WTC11 (cell line): ENCODE measurements at regions not wholly inside any gene's neighbourhood (a gene's known extent, or its start where the extent isn't known, plus 50 kb on each side); places are given as distances from the start of the nearest gene placed in this dataset.

Experiments used
- ATF2 ChIP-seq: sonication (generic); formaldehyde crosslinking; IDR thresholded peaks from 2 replicates; pipeline ENCODE4 v1.8.1; 2022; ENCODE audit warnings: low read depth, missing genetic modification reagents, borderline replicate concordance
- CREB1 ChIP-seq: sonication (generic); formaldehyde crosslinking; IDR thresholded peaks from 2 replicates; pipeline ENCODE4 v1.8.0; 2023; ENCODE audit warnings: mild to moderate bottlenecking, missing genetic modification reagents
- CTCF ChIP-seq: fragments of 200-600 bp; IDR thresholded peaks from 2 replicates; pipeline ENCODE4 v1.8.0; 2022; ENCODE audit warnings: antibody characterized with exemption
- ESRRA ChIP-seq: sonication (generic); formaldehyde crosslinking; IDR thresholded peaks from 2 replicates; pipeline ENCODE4 v1.8.1; 2022; ENCODE audit warnings: mild to moderate bottlenecking, missing genetic modification reagents, borderline replicate concordance
- HMGXB4 ChIP-seq: sonication (generic); formaldehyde crosslinking; IDR thresholded peaks from 2 replicates; pipeline ENCODE4 v1.8.1; 2023; ENCODE audit warnings: mild to moderate bottlenecking, moderate library complexity, missing genetic modification reagents
- PRDM15 ChIP-seq: sonication (generic); formaldehyde crosslinking; IDR thresholded peaks from 2 replicates; pipeline ENCODE4 v1.8.0; 2022; ENCODE audit warnings: missing genetic modification reagents
- SP1 ChIP-seq: sonication (generic); formaldehyde crosslinking; conservative IDR thresholded peaks from 2 replicates; pipeline ENCODE4 v1.8.1; 2022; ENCODE audit warnings: missing genetic modification reagents
- USF2 ChIP-seq: sonication (generic); formaldehyde crosslinking; IDR thresholded peaks from 2 replicates; pipeline ENCODE4 v1.8.1; 2023; ENCODE audit warnings: mild to moderate bottlenecking, missing genetic modification reagents, moderate library complexity
- ZNF512 ChIP-seq: sonication (generic); formaldehyde crosslinking; IDR thresholded peaks from 2 replicates; pipeline ENCODE4 v1.8.1; 2022; ENCODE audit warnings: missing genetic modification reagents, borderline replicate concordance

GRCh38 chr6:148658681-148659430 lies 88.0 kb upstream of the UST start:
- TF ChIP-seq CTCF (no peak), ATF2 (CRISPR knock-in tag) (no peak), ZNF512 (CRISPR knock-in tag) (no peak), CREB1 (CRISPR knock-in tag) (no peak), HMGXB4 (CRISPR knock-in tag) (no peak), SP1 (CRISPR knock-in tag) (no peak), USF2 (no peak), ESRRA (no peak), PRDM15 (no peak)
